Mesendoderm (in vitro differentiated cells): ENCODE measurements at regions not wholly inside any gene's neighbourhood (a gene's known extent, or its start where the extent isn't known, plus 50 kb on each side); places are given as distances from the start of the nearest gene placed in this dataset.

Source experiments
- DNase-seq: peaks from one replicate; pipeline ENCODE4 v3.0.0; 2013
- H2AK5ac ChIP-seq: 2 replicates; pipeline ENCODE4 v1.6.1; 2013; ENCODE audit warnings: low read length, inconsistent platforms
- H2BK120ac ChIP-seq: 2 replicates; pipeline ENCODE4 v1.6.1; 2013; ENCODE audit warnings: low read depth, mild to moderate bottlenecking, low read length, moderate library complexity, mixed read lengths
- H2BK15ac ChIP-seq: replicated peaks from 2 replicates; pipeline ENCODE4 v1.6.1; 2013; ENCODE audit warnings: low read depth, mild to moderate bottlenecking, moderate library complexity
- H2BK5ac ChIP-seq: 2 replicates; pipeline ENCODE4 v1.6.1; 2013; ENCODE audit warnings: low read length, inconsistent platforms
- H3K18ac ChIP-seq: 2 replicates; pipeline ENCODE4 v1.6.1; 2013; ENCODE audit warnings: mild to moderate bottlenecking, low read length, mixed read lengths
- H3K23ac ChIP-seq: one replicate; pipeline ENCODE4 v1.6.1; 2013; ENCODE audit warnings: low read length
- H3K27ac ChIP-seq: 2 replicates; pipeline ENCODE4 v1.5.1; 2013; ENCODE audit warnings: low read depth, mild to moderate bottlenecking, inconsistent platforms, low read length, moderate library complexity
- H3K27me3 ChIP-seq: 2 replicates; pipeline ENCODE4 v1.6.1; 2013; ENCODE audit warnings: low read length, control low read depth, mild to moderate bottlenecking, inconsistent platforms; ENCODE audit not compliant: insufficient read depth, poor library complexity
- H3K36me3 ChIP-seq: 2 replicates; pipeline ENCODE4 v1.6.1; 2013; ENCODE audit warnings: low read length, inconsistent platforms; ENCODE audit not compliant: control insufficient read depth, insufficient read depth
- H3K4ac ChIP-seq: one replicate; pipeline ENCODE4 v1.6.1; 2013; ENCODE audit warnings: low read depth, mild to moderate bottlenecking, low read length, moderate library complexity
- H3K4me1 ChIP-seq: 2 replicates; pipeline ENCODE4 v1.6.1; 2013; ENCODE audit warnings: low read depth, low read length, inconsistent platforms; ENCODE audit not compliant: control insufficient read depth
- H3K4me2 ChIP-seq: 2 replicates; pipeline ENCODE4 v1.6.1; 2013; ENCODE audit warnings: low read length
- H3K4me3 ChIP-seq: 2 replicates; pipeline ENCODE4 v1.5.1; 2013; ENCODE audit warnings: mild to moderate bottlenecking, low read length
- H3K56ac ChIP-seq: one replicate; pipeline ENCODE4 v1.6.1; 2013; ENCODE audit warnings: low read length
- H3K79me1 ChIP-seq: 2 replicates; pipeline ENCODE4 v1.6.1; 2013; ENCODE audit warnings: low read length, inconsistent platforms
- H3K79me2 ChIP-seq: 2 replicates; pipeline ENCODE4 v1.6.1; 2013; ENCODE audit warnings: mild to moderate bottlenecking, low read length; ENCODE audit not compliant: control insufficient read depth, insufficient read depth
- H3K9ac ChIP-seq: 2 replicates; pipeline ENCODE4 v1.6.1; 2013; ENCODE audit warnings: low read length, inconsistent platforms
- H4K5ac ChIP-seq: one replicate; pipeline ENCODE4 v1.6.1; 2013; ENCODE audit warnings: low read length
- H4K8ac ChIP-seq: one replicate; pipeline ENCODE4 v1.6.1; 2013; ENCODE audit warnings: low read depth, mild to moderate bottlenecking, control low read depth, low read length, moderate library complexity
- WGBS: extraction: QIAGEN DNeasy Blood & Tissue Kit; methylation state at CpG from one replicate; pipeline ENCODE4 v1.1.7; 2013; ENCODE audit warnings: low lambda C conversion rate, missing lambda C conversion rate; ENCODE audit not compliant: insufficient coverage; ENCODE audit errors: extremely low coverage; 5-methylcytosine and 5-hydroxymethylcytosine counted together

DNA sequence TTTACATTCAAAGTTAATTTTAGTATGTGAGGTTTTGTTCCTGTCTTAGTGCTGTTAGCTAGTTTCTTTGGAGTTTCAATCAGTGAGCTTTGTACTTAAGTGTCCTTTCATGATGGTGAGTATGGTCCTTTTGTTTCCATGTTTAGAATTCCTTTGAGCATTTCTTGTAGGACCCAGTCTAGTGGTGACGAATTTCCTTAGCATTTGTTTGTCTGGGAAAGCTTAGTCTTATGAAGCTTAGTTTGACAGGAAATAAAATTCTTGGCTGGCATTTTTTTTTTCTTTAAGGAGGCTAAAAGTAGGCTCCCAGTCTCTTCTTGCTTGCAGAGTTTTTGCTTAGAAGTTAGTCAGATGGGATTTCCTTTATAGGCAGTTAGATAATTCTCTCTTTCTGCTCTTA, 209.2 kb upstream of the SEMA3C start:
- Histone ChIP-seq H3K79me1 (no peaks in the 10 kb centered on the region), H4K5ac (no peak overlapping the region), H3K18ac (no peak overlapping the region), H3K79me2 (no peaks in the 10 kb centered on the region), H2AK5ac (no peak overlapping the region), H3K56ac (no peak overlapping the region), H2BK15ac (no peak overlapping the region), H2BK120ac (no peak overlapping the region), H3K4ac (no peak overlapping the region), H3K4me3 (no peak overlapping the region), H3K4me2 (no peak overlapping the region), H3K36me3 (no peaks in the 10 kb centered on the region), H3K23ac (no peak overlapping the region), H3K9ac (no peak overlapping the region), H2BK5ac (no peak overlapping the region), H3K4me1 (no peaks in the 10 kb centered on the region), H3K27me3 (no peaks in the 10 kb centered on the region), H3K27ac (no peak overlapping the region), H4K8ac (no peak overlapping the region)
- WGBS: no CpG with 5 or more reads among the region's 1 CpG
- no peak for DNase-seq

DNA sequence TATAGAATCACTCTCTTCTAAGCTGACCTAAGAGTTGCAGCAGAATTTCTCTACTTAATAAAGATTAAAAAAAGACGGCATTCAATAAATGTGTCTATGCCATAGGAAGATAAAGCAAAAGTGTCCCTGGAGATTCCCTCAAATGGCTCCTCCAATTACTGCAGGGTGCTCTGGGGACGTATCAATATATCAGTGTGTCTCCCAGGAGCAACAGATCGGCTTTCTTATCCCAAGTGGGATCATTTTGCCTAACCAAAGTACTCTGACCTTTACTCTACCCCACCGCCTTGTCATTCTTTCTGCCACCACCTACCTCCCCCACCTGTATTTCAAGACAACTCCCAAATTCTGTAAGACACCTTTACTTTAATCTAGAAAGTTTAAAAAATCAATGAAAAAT, 202.0 kb upstream of the SEMA3C start:
- H3K4me3 ChIP-seq: no peak overlapping the region
- H3K4me1 ChIP-seq: no peaks in the 10 kb centered on the region
- H4K8ac ChIP-seq: no peak overlapping the region
- DNase-seq: no peak
- H3K27ac ChIP-seq: no peak overlapping the region
- H3K79me1 ChIP-seq: no peaks in the 10 kb centered on the region
- no peak overlapping the region for H2AK5ac ChIP-seq
- no peak overlapping the region for H3K9ac ChIP-seq
- H2BK120ac ChIP-seq: no peak overlapping the region
- no peak overlapping the region for H3K18ac ChIP-seq
- no peak overlapping the region for H4K5ac ChIP-seq
- H3K4ac ChIP-seq: no peak overlapping the region
- H2BK15ac ChIP-seq: no peak overlapping the region
- H3K79me2 ChIP-seq: no peaks in the 10 kb centered on the region
- H3K4me2 ChIP-seq: no peak overlapping the region
- H3K27me3 ChIP-seq: no peaks in the 10 kb centered on the region
- no peak overlapping the region for H2BK5ac ChIP-seq
- H3K36me3 ChIP-seq: no peaks in the 10 kb centered on the region
- WGBS: no CpG with 5 or more reads among the region's 4 CpGs
- no peak overlapping the region for H3K56ac ChIP-seq
- H3K23ac ChIP-seq: no peak overlapping the region

DNA sequence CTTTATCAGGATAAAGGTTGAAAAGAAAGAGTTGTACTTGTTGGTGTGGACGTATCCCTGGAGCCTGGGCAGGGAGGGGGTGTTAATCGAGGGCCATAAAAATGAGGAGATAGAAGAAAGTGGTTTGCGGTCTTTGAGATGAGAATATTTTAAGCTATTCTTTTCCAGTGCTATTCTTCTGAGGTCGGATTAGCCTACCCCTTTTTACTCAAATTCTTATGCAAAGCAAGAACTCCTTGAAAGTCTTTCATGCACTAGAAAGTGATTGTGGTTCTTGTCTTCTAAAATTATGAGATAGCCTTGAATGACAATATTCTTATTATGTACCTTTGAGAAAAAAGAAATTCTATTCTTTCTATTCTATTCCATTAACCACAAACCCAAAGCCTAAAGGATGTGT, 201.3 kb upstream of the SEMA3C start:
- Histone ChIP-seq H3K79me2 (no peaks in the 10 kb centered on the region), H3K4me1 (no peaks in the 10 kb centered on the region), H3K27ac (no peak overlapping the region), H3K4me2 (no peak overlapping the region), H3K36me3 (no peaks in the 10 kb centered on the region), H3K27me3 (no peaks in the 10 kb centered on the region), H2BK5ac (no peak overlapping the region), H3K4ac (no peak overlapping the region), H4K8ac (no peak overlapping the region), H3K79me1 (no peaks in the 10 kb centered on the region), H2AK5ac (no peak overlapping the region), H2BK15ac (no peak overlapping the region), H3K4me3 (no peak overlapping the region), H3K9ac (no peak overlapping the region), H3K18ac (no peak overlapping the region), H4K5ac (no peak overlapping the region), H2BK120ac (no peak overlapping the region), H3K56ac (no peak overlapping the region), H3K23ac (no peak overlapping the region)
- DNase-seq: no peak
- no CpG with 5 or more reads among the region's 4 CpGs for WGBS

DNA sequence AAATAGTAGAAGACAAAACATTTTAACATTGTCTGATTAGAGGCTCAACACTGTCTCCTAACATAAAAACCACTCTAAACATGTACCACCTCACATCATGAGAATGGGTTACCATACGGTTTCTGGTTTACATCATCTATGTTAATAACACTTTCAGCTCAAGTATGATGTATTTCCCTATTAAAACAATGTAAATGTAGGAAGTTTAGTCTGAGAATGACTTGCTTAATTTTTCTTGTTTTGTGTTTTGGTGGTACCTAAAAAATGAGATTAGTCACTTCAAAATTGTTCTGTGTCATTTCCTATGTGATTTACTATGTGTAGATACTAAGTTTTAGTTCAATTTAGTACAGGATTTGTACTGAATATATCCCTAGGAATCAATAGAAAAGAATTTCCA, 195.8 kb upstream of the SEMA3C start:
- no peak overlapping the region for H3K4ac ChIP-seq
- no peak overlapping the region for H3K18ac ChIP-seq
- H4K5ac ChIP-seq: no peak overlapping the region
- no peak overlapping the region for H2BK15ac ChIP-seq
- H3K79me2 ChIP-seq: no peaks in the 10 kb centered on the region
- H3K4me2 ChIP-seq: no peak overlapping the region
- no peak overlapping the region for H4K8ac ChIP-seq
- H3K4me3 ChIP-seq: no peak overlapping the region
- no CpG with 5 or more reads among the region's 1 CpG for WGBS
- no peak overlapping the region for H3K56ac ChIP-seq
- no peaks in the 10 kb centered on the region for H3K79me1 ChIP-seq
- no peak overlapping the region for H3K27ac ChIP-seq
- H3K23ac ChIP-seq: no peak overlapping the region
- no peak overlapping the region for H2AK5ac ChIP-seq
- no peak for DNase-seq
- H3K9ac ChIP-seq: no peak overlapping the region
- H2BK5ac ChIP-seq: no peak overlapping the region
- no peaks in the 10 kb centered on the region for H3K27me3 ChIP-seq
- no peak overlapping the region for H2BK120ac ChIP-seq
- no peaks in the 10 kb centered on the region for H3K4me1 ChIP-seq
- no peaks in the 10 kb centered on the region for H3K36me3 ChIP-seq

DNA sequence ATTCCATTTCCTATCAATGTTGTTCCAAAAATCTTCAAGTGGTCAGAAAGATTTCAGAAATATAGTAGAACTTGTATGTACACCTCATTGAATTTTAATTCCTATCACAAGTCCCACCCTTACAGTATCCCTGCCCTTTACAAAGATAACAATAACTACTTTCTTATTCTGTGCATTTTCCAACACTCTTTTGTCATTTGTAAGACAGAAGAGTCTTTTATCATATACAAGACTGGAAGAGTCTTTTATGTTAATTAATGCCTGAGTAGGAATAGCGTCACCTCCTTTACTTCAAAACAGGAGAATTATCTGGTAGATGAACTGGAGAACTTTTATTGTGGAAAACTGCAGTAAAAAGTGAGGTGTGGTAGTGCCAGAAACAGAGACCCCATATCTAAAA, 193.9 kb upstream of the SEMA3C start:
- WGBS: no CpG with 5 or more reads among the region's 1 CpG
- Histone ChIP-seq H2BK5ac (no peak overlapping the region), H3K27ac (no peak overlapping the region), H3K56ac (no peak overlapping the region), H2AK5ac (no peak overlapping the region), H3K18ac (no peak overlapping the region), H3K4ac (no peak overlapping the region), H3K23ac (no peak overlapping the region), H3K9ac (no peak overlapping the region), H3K27me3 (no peaks in the 10 kb centered on the region), H3K4me1 (no peaks in the 10 kb centered on the region), H3K79me1 (no peaks in the 10 kb centered on the region), H2BK15ac (no peak overlapping the region), H3K4me3 (no peak overlapping the region), H4K8ac (no peak overlapping the region), H3K4me2 (no peak overlapping the region), H2BK120ac (no peak overlapping the region), H3K79me2 (no peaks in the 10 kb centered on the region), H4K5ac (no peak overlapping the region), H3K36me3 (no peaks in the 10 kb centered on the region)
- no peak for DNase-seq

DNA sequence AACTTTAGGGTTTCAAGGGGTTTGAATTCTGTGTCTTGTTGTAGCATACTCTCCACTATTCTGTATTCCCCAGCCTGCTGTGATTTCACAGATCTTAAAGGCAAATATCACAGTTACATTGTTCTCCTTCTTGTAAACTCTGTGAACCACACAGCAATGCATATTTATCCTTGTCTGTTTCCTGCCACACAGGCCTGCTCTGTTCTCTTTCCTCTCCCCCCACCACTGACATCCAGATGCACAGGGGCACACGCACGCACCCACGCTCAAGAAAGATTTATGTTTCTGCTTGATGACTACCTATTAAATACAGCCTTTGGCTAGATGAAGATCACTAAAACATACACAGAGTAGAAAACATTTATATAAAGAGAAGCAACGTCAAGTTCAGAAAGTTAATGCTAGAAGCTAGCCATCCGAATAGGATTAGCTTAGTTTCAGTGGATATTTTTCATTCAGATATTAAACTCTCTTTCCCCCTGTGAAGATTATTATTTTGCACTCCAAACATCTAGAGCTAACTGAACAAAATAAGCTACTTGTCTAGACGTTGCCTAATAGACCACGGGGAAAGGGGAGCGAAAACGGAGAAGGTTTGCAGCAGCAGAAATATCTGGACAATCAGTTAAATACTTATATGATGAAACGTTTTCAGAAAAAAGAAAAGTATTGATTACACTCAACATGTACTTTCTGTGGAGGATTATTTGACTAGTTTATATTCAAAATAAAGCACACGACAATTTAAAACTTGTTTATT, 193.1 kb upstream of the SEMA3C start:
- Histone ChIP-seq H2BK15ac (no peak overlapping the region), H3K79me1 (no peaks in the 10 kb centered on the region), H3K27ac (no peak overlapping the region), H3K36me3 (no peaks in the 10 kb centered on the region), H3K4me3 (no peak overlapping the region), H4K5ac (no peak overlapping the region), H3K56ac (no peak overlapping the region), H3K27me3 (no peaks in the 10 kb centered on the region), H2AK5ac (no peak overlapping the region), H2BK5ac (no peak overlapping the region), H3K9ac (no peak overlapping the region), H2BK120ac (no peak overlapping the region), H3K23ac (no peak overlapping the region), H4K8ac (no peak overlapping the region), H3K4ac (no peak overlapping the region), H3K4me2 (no peak overlapping the region), H3K4me1 (no peaks in the 10 kb centered on the region), H3K79me2 (no peaks in the 10 kb centered on the region), H3K18ac (no peak overlapping the region)
- DNase-seq: peak; percentile 11
- no CpG with 5 or more reads among the region's 11 CpGs for WGBS
